HG03342 (cell line): ENCODE measurements at regions not wholly inside any gene's neighbourhood (a gene's known extent, or its start where the extent isn't known, plus 50 kb on each side); places are given as distances from the start of the nearest gene placed in this dataset.

ENCODE experiments used
- ATAC-seq: cut with Tn5 transposase; IDR thresholded peaks from one replicate; pipeline ENCODE4 v1.9.1; 2021; ENCODE audit warnings: mild to moderate bottlenecking, moderate library complexity; ENCODE audit not compliant: unreplicated experiment

DNA sequence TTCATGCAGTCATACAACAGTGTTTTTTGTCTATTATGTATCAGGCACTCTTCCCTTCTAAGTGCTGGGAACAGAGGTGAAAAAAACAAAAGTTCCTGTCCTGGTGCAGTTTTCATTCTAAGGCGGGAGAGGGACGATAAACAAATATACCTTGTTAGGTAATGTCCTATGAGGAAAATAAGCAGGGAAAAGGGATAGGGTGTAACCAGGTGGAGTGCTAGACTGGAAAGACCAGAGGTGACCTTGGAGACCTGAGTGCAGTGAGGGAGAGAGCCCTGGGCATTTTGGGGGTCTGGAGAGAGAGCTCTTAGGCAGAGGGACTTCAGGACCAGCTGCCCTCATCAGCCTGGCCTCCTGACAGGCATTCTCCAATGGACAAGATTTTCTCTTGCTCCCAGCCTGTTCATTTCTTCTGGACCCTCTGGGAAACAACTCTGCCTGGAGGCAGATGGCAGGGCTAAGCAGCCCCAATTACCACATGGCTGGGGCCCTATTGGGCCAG is 97.2 kb upstream of the TJP1 start:
- no peak for ATAC-seq

DNA sequence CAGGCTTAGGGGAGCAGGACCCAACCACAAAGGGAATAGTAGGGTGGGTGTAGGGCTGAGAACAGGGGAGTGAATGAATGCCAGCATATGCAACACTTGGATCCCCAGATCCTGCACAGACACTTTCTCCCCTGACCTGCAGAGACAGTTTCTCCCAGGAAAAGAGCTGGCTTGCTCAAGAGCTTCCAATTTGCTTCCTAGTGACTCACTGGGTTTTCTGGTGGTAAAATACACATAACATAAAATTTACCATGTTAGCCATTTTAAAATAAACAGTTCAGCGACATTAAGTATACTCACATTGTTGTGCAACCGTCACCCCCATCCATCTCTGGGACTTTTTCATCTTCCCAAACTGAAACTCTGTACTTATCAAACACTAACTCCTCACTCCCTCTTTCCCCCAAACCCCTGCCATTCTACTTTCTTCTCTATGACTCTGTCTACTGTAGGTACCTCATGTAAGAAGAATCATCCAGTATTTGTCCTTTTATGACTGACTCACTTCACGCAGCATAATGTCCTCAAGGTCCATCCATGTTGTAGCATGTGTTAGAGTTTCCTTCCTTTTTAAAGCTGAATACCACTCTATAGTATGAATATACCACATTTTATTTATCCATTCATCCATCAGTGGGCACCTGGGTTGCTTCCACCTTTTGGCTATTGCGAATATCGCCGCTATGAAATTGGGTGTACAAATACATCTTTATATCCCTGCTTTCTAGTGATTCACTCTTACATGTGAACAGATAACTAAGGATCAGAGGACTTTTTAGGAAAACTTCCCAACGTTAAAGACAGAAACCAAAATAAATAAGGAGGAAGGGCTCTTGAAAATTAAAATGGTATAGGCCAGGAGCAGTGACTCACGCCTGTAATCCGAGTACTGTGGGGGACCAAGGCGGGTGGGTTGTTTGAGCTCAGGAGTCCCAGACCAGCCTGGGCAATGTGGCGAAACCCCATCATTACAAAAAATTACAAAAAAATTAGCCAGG is 95.6 kb upstream of the TJP1 start:
- ATAC-seq = no peak

DNA sequence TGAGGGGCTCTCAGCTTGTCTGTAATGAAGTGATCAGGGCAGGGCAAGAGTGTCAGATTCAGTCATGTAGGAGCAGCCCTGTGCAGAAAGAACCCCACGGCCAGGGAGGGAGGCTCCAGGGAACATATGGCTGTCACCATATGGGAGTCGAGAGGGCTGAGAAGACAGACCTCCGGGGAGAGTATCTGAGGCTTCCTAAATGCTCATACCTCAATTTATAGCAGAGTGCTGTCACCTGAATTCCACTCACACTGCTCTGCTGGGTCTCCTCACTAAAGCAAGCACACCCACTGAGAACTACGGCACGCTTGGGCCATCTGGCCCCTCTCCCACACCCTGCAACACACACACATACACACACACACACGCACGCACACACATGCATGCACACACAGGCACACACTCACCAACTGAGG is 92.3 kb upstream of the TJP1 start:
- no peak for ATAC-seq

DNA sequence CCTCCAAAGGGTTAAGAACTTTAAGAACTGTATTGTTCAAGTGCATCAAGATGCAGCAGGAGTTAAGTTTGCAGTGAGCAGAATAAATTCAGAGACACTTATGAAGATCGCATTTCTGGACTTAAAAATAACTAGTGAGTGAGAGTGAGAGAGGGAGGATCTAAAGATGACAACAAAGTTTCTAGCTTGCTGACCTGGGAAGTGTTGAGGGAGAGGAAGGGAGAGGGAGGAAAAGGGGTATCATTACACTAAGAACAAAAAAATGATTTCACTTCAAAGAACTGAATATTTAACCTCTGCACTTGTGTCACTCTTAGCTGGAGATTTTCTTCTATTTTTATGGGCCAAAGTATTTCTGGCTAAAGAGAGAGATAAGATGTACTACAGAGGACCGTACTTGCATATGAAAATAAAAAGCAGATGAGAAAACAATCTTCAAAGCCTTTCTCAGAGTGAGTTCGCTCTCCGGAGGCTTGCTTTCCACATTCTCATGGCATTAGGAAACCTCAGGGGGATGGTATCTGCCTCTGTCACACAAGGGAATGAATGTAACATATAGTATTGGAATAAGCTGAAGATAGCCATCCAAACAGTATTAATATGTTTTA is 91.4 kb upstream of the TJP1 start:
- no peak for ATAC-seq

DNA sequence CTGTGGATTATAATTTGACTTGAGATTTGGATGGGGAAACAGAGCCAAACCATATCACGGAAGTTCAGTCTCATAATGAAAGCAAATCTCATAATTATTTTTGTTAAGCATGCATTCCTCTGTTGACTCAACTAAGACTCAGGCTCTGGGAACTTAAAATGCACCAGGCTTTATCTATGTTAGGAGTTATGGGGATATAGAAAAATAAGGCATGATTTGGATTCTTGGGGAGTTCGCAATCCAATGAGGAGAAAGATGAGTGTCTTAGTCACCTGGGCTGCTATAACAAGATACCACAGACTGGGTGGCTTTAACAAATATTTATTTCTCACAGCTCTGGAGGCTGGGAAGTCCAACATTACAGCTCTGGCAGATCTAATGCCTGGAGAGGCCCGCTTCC is 89.4 kb upstream of the TJP1 start:
- no peak for ATAC-seq

DNA sequence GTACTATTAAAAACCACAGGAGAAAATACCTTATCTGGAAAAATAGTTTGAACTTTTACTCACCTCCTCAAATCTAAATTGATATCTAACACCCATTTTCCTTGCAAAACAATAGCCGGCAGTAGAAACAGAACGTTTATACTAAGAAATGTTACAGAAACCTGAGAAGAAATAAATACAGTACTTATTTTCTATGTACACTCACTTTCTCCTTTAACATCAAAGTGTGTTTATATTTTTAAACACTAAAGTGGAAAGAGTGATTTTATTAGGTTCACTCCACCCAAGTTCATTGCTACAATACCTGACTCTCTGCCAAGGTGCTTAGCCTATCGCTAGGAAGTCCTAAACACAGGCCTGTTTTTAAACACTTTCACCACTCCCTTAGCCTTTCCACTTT is 87.8 kb upstream of the TJP1 start:
- ATAC-seq = no peak

DNA sequence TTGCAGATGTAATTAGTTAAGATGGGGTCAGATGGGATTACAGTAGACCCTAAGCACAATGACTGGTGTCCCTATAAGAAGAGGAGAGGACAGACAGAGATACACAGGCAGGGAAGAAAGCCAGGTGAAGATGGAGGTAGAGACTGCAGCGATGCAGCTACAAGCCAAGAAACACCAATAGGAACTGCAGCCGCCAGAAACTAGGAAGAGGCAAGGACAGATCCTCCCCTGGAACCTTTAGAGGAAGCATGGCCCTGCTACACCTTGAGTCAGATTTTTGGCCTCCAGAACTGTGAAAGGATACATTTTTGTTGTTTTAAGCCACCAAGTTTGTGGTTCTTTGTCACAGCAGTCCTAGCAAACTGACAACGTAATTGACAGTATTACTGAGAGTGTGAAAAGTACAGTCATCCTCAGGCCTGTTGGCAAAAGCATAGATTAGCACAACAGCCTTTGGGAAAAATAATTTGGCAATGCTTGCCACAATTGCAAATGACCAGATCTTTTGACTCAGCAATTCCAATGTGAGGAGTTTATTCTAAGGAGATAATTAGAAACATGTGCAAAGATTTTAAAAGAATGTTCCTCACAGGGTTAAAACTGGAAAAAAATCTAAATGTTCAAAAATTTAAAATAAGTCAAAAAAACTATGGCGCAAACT is 82.6 kb upstream of the TJP1 start:
- ATAC-seq = no peak

DNA sequence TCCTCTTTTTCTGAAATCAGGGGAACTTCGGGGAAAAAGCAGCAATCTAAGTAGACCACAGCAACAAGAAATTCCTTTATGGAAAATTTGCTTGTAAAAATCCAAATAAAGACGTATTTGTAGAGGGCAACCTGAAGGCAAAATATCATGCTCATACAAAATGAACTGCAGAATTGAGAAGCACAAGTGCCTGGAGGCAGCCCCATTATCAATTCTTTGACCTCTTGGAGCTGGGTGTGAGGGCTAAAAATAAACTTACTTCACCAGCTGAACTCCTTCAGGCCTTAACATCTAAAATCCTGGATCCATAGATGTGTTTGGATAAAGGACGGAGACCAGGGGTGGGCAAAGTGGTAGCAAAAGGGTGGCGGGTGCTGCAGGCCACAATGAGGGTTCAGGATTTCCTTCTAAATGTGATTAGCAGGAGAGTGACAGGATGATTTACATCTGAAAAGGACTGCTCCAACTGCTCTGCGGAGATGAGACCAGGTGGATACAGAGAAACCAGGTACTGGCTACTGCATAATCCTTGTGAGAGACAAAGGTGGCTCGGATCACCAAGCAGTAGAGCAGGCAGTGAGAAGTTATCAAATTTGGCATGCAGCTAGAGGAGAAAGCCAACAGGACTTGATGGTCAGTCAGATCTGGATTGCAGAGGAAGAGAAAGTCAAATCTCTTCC is 81.7 kb upstream of the TJP1 start:
- no peak for ATAC-seq

DNA sequence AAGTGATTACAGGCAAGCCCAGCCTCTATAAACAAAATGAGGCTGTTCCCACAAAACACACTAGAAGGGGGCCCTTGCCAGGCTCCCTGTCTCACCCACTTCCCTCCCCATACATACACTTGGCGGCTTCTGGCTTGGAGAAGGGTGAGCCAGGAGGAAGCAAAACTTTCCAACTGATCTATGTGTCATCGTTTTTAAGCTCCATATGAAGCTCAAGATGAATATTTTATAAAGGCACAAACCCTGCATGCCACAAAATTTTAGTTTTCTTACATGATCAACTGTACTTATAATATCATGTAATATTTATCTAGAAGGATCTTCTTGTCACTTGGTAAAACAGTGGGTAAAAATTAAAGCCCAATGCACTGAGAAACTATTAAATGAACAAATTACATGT is 80.8 kb upstream of the TJP1 start:
- ATAC-seq = no peak

DNA sequence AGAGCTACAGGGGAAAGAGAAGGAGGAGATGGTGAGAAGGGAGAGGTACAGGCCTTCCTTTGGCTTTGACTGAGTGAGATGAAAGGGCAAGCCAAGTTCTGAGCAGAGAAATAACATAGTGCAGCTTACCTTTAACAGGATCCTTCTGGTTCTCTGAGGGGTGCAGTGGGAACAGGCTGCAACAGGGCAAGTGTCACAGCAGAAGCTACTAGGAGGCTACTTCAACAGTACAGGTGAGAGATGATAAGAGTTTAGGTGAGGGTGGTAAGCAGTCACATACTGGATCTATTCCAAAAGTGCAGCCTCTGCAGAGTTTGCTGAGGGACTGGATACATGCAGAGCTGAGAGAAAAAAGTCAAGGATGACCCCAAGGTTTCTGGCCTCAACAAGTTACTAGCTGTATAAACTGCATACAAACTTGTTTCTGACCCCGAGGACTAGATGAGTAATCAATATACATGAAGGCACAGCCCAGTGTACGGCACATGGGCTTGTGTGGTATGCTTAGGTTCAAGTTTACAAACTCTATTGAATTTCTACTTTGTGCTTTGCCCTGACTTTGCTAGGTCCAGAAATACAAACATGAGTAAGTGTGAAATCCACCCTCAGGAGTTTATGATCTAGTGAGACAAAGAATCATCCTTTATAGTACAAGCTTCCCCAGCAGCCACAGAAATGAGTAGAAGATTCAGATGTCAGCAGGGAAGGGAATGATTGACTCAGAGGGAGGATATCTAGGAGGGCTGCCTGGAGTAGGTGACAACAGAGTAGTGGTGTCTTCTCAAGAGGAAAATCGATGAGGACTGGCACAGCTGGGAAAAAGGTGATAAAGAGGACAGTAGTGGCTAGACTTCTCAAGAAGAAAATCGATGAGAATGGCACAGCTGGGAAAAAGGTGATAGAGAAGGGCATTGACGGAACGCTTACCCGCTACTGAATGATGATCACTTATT is 78.2 kb upstream of the TJP1 start:
- ATAC-seq = no peak

DNA sequence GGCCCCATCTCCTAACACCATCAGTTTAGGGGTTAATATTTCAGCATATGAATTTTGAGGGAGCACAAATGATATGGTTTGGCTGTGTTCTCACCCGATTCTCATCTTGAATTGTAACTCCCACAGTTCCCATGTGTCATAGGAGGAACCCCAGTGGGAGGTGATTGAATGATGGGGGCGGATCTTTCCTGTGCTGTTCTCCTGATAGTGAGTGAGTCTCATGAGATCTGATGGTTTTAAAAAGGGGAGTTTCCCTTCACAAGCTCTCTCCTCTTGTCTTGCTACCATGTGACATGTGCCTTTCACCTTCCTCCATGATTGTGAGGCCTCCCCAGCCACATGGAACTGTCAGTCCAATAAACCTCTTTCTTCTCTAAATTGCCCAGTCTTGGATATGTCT is 73.8 kb upstream of the TJP1 start:
- ATAC-seq = no peak

DNA sequence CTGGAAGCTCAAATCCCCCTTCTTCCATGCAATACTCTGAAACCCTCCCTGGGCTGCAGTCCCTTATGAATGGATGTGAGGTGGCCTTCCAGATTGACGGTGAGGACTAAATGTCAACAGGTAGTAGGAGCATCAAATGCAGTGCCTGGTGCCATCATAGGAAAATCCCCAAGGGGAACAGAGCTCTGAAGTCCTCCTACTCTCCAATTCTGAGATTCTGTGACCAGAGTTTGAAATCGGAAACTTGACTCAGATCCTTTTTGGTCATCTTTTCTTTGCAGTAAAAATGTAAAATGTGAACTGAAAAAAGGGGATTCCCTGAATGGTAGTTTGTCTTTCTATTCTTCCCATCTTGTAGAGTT is 68.8 kb upstream of the TJP1 start:
- ATAC-seq = no peak

DNA sequence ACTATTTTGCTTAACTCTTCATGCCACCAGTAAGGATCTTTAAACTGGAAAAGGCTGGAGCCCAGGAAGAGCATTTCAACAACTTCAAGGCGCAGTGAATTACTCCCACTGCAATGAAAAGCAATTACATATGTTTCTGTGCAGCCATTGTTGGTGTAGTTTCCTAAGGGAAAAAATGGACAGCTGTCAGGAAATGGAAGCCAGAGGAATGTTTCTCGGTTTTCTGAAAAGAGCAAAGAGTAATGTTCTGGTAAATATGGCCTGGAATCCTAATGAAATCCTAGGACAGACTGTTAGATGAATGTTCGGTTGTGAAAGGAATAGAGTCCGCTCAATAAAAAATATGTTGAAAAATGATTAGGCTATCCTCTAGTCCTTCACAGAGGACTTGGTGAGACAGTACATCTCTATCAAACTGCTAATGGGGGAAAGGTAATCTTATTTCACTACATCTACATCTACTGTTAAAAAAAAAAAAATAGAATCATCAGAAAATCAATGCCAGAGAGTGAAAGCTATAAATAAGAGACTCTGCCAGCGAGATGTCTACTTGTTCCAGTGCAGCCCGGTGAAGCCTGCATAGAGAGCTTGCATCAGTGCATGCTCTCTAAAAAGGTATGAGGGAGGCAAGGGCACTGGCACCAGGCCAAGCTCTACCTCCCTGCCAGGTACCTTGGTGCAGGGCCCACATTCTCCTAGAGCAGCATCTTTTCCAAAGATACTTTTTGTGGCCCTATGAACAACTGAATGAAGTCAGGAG is 68.2 kb upstream of the TJP1 start:
- no peak for ATAC-seq

DNA sequence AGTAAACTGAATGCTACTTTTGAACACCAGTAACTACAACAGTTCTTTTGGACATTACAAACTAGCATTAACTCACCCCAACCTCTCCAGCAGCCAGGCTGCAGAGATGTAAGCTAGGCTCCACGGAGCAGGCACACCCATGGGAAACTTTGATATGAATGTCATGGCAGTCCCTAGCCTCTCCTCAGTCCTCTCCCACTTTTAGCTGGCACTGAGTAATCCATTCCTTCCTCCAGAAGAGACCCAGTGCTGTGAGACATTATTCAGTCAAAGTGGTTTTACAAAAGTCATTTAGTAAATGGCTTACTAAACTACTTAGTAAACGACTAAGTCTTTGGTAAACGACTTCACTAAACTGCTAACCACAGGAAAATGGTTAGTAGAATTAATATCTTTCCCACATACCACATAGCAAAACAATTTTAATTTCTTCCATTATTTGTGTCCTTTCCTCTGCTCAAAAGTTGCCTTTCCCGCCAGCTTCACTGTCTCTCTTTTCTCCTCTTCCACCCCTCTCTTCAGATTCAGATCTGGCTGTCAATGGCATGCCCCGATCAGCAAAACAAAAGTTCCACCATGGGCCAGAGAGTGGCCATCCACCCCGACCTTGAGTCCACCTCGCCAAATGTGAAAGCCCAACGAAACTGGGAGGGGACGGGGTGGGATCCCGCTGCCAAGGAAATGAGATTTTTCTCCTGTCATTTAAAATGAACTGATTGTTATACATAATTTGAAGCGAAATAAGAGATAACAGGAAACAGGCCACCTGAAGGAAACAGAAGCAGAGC is 67.5 kb upstream of the TJP1 start:
- ATAC-seq = no peak

DNA sequence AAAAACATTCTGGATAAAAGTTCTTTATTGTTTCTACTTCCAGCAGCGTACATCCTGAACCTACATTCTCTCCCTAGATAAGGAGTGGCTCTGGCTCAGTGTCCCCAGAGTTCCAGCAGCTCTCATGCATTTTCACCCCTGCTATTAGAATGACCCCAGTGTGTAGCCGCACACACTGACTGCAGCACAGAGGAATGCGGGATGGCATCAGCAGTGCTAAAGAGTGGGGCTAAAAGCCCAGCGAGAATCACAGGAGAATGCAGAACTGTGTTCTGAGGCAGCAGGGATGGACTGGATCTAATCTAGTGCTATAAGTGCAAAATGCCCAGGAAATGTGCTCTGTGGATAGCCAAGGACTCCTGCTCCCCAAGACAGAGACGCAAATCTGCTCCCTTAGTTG is 66.4 kb upstream of the TJP1 start:
- ATAC-seq = no peak

DNA sequence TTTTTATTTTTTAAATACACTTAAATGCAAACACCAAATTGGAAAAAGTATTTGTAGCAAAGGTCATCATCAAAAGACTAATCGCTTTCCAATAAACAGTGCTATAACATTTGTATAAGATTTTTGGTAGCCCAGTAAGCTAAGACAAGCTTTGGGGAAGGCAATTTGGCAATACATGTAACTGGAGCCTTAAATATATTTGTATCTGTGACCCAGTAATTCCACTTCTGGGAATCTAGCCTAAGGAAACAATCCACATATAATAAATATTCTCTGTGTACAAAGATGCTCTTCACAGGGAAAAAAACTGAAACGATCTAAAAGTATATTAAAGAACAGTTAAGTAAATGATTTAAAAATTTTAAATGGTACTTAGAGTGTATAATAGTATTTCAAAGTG is 65.5 kb upstream of the TJP1 start:
- ATAC-seq = no peak

DNA sequence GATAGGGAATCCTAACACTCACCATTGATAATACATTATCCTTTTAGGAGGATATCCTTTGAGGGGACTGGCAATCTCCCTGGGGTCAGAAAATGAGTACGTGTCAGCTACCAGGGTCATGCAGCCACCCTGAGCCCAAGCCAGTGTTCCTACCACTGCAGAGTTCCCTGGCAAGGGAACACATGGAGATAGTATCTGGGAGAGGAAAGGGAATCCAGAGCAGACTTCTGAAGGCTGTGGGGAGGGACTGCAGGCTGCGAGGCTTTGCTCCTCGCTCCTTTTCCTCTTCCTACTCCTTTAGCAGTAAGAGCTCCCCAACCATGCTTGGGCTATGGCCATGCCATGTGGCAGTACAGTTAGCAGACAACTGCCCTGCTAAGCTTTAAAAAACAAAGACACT is 62.9 kb upstream of the TJP1 start:
- ATAC-seq = no peak

DNA sequence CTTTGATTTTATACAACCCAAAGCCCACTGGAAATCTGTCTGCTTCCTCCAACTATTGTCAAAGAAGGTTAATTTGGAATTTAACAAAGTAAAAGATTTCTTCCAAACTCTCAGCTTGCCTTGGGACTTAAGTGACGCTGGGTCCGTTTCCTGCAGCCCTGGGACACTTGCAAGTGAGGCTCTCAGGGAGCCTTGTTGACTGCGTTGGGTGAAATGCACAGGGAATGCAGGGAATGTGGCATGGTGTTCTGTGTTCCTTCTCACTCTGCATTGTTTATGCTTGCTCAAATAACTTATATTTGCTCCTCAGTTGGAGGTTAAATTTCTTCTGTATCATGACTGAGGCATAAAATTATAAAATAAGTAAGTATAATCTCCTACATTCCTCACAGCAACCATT is 60.9 kb upstream of the TJP1 start:
- ATAC-seq = no peak

DNA sequence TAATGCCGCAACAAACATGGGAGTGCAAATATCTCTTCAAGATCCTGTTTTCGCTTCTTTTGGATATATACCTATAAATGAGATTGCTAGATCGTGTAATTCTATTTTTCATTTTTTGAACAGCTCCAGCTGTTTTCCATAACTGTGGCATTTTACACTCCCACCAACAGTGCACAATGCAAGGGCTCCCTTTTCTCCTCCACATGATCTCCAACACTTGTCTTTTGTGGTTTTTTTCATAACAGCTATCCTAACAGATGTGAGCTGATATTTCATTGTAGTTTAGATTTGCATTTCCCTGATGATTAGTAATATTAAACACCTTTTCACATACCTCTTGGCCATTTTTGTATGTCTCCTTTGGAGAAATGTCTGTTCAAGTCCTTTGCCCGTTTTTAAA is 58.6 kb upstream of the TJP1 start:
- ATAC-seq = no peak
